ENCODE measurements at regions not wholly inside any gene's neighbourhood (a gene's known extent, or its start where the extent isn't known, plus 50 kb on each side); places are given as distances from the start of the nearest gene placed in this dataset.

DNA sequence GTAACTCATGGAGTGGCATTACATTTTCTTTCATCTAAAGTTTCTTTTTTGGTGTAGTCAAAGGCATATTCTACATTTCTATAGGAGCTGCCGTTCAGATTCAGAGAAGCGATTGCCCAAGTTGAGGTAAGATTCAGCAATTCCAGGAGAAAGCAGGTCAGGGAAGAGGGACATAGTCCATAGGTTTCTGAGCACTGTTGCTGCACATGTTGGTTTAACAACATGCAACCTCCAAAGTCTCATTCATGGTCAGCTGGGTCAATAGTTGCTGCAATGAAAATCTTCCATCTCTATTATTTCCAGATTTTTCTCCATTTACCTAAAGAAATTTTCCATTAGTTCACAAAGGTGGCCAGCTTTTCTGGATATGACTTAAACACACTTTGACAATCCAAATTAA, 682.3 kb upstream of the MAN1A1 start:
- WGBS, 2 donors, result 93% methylated on average over 2 of the region's 2 CpGs
- Histone ChIP-seq H3K4me3 (replicated peaks in 1 of 3) (no peak overlapping the region), H3K27me3 (no peaks in the 10 kb centered on the region), H3K27ac (no peak overlapping the region), H3K36me3 (no peaks in the 10 kb centered on the region), H3K9me3 (no peaks in the 10 kb centered on the region), H3K4me1 (no peaks in the 10 kb centered on the region)
- TF ChIP-seq, protein P1, sequence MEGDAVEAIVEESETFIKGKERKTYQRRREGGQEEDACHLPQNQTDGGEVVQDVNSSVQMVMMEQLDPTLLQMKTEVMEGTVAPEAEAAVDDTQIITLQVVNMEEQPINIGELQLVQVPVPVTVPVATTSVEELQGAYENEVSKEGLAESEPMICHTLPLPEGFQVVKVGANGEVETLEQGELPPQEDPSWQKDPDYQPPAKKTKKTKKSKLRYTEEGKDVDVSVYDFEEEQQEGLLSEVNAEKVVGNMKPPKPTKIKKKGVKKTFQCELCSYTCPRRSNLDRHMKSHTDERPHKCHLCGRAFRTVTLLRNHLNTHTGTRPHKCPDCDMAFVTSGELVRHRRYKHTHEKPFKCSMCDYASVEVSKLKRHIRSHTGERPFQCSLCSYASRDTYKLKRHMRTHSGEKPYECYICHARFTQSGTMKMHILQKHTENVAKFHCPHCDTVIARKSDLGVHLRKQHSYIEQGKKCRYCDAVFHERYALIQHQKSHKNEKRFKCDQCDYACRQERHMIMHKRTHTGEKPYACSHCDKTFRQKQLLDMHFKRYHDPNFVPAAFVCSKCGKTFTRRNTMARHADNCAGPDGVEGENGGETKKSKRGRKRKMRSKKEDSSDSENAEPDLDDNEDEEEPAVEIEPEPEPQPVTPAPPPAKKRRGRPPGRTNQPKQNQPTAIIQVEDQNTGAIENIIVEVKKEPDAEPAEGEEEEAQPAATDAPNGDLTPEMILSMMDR (IDR thresholded peaks at IDR 0.05), result no peak
- TF ChIP-seq POLR2A (IDR thresholded peaks at IDR 0.05), result no peak
- no peak for DNase-seq
- intact Hi-C loops (cut with DNase I), result no loop called here

DNA sequence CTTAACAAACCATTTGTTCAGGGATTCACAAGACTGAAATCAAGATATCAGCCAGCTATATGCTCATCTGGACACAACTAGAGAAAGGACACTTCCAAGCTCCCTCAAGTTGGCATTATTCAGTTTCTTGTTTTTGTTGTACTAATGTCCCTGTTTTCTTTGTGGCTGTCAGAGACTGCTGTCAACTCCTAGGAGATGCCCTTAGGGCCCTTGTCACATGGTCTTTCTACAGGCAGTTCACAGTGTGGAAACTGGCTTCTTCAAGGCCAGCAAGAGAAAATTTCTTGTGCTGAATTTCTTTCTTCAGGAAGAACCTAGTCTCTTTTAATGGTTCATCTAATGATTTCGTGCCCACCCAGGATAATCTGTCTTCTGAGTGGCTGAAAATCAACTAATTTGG, 677.2 kb upstream of the MAN1A1 start:
- 90 to 94% methylated on average over 1 of the region's 1 CpG for WGBS, 2 donors
- Histone ChIP-seq H3K4me3 (replicated peaks in 1 of 3) (no peak overlapping the region), H3K9me3 (no peaks in the 10 kb centered on the region), H3K27me3 (no peaks in the 10 kb centered on the region), H3K27ac (no peak overlapping the region), H3K4me1 (no peaks in the 10 kb centered on the region), H3K36me3 (no peaks in the 10 kb centered on the region)
- no peak for TF ChIP-seq POLR2A (IDR thresholded peaks at IDR 0.05)
- TF ChIP-seq, protein P1 (IDR thresholded peaks at IDR 0.05), result no peak
- no peak for DNase-seq
- intact Hi-C loops (cut with DNase I), result no loop called here

DNA sequence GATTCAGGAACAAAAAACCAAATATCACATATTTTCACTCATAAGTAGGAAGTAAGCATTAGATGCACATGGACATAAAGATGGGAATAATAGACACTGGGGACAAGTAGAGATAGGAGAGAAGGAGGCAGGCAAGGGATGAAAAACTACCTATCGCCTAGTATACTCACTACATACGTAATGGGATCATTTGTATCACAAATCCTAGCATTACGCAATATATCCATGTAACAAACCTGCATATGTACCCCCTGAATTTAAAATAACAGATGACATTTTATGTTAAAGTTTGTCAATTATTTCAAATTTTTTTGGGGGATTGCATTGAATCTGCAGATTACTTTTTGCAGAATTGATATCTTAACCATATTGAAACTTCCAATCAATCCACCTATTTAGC, 660.5 kb upstream of the MAN1A1 start:
- H3K4me1 ChIP-seq, result no peaks in the 10 kb centered on the region
- H3K9me3 ChIP-seq, result no peaks in the 10 kb centered on the region
- H3K27ac ChIP-seq, result no peak overlapping the region
- H3K27me3 ChIP-seq, result no peaks in the 10 kb centered on the region
- intact Hi-C loops (cut with DNase I), result no loop called here
- H3K4me3 ChIP-seq (replicated peaks in 1 of 3), result no peak overlapping the region
- no peaks in the 10 kb centered on the region for H3K36me3 ChIP-seq
- TF ChIP-seq POLR2A (IDR thresholded peaks at IDR 0.05), result no peak
- TF ChIP-seq, protein P1 (IDR thresholded peaks at IDR 0.05), result no peak
- WGBS, 2 donors, result 98 to 99% methylated on average over 3 of the region's 3 CpGs
- no peak for DNase-seq

DNA sequence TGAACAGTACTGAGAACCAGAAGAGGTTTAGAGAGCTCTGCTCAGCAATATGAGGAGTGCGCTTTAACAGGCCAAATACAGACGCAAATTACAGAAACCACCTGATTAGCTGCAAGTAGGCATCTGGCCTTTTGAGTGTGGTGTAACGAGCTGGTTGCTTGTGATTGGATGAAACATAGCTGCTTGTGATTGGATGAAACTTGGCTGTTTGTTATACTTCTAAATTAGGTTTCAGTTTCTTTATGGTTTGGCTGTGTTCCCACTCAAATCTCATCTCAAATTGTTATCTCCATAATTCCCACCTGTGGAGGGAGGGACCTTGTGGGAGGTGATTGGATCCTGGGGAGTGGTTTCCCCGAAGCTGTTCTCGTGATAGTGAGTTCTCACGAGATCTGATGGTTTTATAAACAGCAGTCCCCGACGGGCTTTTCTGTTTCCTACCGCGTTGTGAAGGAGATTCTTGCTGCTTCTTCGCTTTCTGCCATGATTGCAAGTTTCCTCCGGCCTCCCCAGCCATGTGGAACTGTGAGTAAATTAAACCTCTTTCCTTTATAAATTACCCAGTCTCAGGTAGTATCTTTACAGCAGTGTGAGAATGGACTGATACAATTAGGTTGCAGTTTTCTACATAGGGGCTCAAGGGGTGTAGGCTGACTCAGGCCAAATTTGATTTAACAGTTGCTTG, 655.9 kb upstream of the MAN1A1 start:
- WGBS, 2 donors, result 95 to 97% methylated on average over 12 of the region's 12 CpGs
- no peak for TF ChIP-seq POLR2A (IDR thresholded peaks at IDR 0.05)
- TF ChIP-seq, protein P1 (IDR thresholded peaks at IDR 0.05), result no peak
- H3K4me1 ChIP-seq, result no peaks in the 10 kb centered on the region
- DNase-seq, result no peak
- no peak overlapping the region for H3K27ac ChIP-seq
- intact Hi-C loops (cut with DNase I), result no loop called here
- no peaks in the 10 kb centered on the region for H3K27me3 ChIP-seq
- no peaks in the 10 kb centered on the region for H3K9me3 ChIP-seq
- H3K36me3 ChIP-seq, result no peaks in the 10 kb centered on the region
- no peak overlapping the region for H3K4me3 ChIP-seq (replicated peaks in 1 of 3)

DNA sequence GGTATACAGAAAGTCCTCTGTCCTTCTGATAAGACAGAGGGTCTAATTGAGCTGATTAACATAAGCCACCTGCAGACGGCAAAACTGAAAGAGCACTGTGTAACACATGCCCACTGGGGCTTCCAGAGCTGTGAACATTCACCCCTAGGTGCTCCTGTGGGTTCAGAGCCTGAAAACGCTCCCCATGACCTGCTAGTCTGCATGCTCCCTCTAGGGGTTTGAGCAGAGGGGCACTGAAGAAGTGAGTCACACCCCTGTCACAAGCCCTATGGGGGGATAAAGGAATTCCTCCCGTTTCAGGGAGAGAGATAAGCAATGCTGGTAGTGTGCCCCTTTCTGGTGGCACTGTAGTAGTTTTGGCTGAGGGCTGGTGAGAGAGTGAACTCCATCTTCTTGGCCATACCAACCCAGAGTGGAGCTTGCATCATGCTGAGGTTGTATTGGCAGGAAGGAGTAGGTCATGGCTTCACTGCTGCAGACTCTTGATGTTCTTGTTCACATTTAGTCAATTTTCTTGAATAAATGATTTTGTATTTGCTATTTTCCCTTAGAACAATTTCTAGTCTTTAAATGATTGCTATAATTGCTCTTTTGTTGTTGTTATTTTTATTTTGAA, 637.5 kb upstream of the MAN1A1 start:
- Histone ChIP-seq H3K36me3 (no peaks in the 10 kb centered on the region), H3K4me3 (replicated peaks in 1 of 3) (no peak overlapping the region), H3K9me3 (no peaks in the 10 kb centered on the region), H3K4me1 (no peaks in the 10 kb centered on the region), H3K27me3 (no peaks in the 10 kb centered on the region), H3K27ac (no peak overlapping the region)
- TF ChIP-seq, protein P1 (IDR thresholded peaks at IDR 0.05), result no peak
- no peak for TF ChIP-seq POLR2A (IDR thresholded peaks at IDR 0.05)
- intact Hi-C loops (cut with DNase I), result no loop called here
- 78 to 89% methylated on average over 3 of the region's 3 CpGs for WGBS, 2 donors
- no peak for DNase-seq
